OCI-LY3 (cell line): ENCODE measurements at regions not wholly inside any gene's neighbourhood (a gene's known extent, or its start where the extent isn't known, plus 50 kb on each side); places are given as distances from the start of the nearest gene placed in this dataset.

Source experiments
- EZH2phosphoT487 ChIP-seq: fragments of 200-600 bp; shearing (Covaris generic); IDR thresholded peaks from 2 replicates; pipeline ENCODE4 v1.6.1; 2018; ENCODE audit warnings: antibody characterized with exemption, mixed run types, low read depth
- TF ChIP-seq, protein P1 (sequence below): fragments of 200-600, 300-600 bp; sonication (generic); IDR thresholded peaks from 2 replicates; pipeline ENCODE4 v1.5.1; 2014; ENCODE audit warnings: antibody characterized with exemption, low read length, low read depth

DNA sequence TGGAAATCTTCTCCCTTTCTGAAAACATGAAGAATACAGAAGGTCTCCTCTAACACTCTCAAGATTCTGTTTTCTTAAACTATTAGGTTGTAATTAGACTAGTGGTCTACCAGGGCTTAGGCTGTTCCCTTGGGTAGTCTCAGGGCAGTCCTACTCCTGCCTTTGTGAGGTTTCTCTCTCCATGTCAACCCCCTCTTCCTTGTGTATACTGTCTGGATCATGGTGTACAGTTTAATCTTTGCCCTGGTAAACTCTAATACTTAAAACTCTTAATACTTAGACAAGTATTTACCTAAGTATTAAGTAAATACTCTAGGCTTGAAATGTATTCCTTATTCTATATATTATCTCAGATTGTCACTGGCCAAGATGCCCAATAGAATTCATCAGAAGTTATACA is 480.3 kb upstream of the TNP1 start:
- TF ChIP-seq, protein P1, sequence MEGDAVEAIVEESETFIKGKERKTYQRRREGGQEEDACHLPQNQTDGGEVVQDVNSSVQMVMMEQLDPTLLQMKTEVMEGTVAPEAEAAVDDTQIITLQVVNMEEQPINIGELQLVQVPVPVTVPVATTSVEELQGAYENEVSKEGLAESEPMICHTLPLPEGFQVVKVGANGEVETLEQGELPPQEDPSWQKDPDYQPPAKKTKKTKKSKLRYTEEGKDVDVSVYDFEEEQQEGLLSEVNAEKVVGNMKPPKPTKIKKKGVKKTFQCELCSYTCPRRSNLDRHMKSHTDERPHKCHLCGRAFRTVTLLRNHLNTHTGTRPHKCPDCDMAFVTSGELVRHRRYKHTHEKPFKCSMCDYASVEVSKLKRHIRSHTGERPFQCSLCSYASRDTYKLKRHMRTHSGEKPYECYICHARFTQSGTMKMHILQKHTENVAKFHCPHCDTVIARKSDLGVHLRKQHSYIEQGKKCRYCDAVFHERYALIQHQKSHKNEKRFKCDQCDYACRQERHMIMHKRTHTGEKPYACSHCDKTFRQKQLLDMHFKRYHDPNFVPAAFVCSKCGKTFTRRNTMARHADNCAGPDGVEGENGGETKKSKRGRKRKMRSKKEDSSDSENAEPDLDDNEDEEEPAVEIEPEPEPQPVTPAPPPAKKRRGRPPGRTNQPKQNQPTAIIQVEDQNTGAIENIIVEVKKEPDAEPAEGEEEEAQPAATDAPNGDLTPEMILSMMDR = no peak
- TF ChIP-seq EZH2phosphoT487 = no peak
